Loucy (cell line): ENCODE measurements at regions not wholly inside any gene's neighbourhood (a gene's known extent, or its start where the extent isn't known, plus 50 kb on each side); places are given as distances from the start of the nearest gene placed in this dataset.
"Not testable (repeated sequence)": the region's sequence is repeated elsewhere in the genome, so short reads cannot be mapped to it uniquely, and the experiment has no call there.

ENCODE experiments used
- H2AFZ ChIP-seq: fragments of 200-600 bp; sonication (generic); 2 replicates; pipeline ENCODE4 v1.6.0; 2016; ENCODE audit warnings: antibody characterized with exemption, mild to moderate bottlenecking, low read length, moderate library complexity
- H3F3A ChIP-seq: fragments of 200-600 bp; 2 replicates; pipeline ENCODE4 v1.6.0; 2016; ENCODE audit warnings: antibody characterized with exemption, low read depth, mild to moderate bottlenecking
- H3K27me3 ChIP-seq: fragments of 200-600 bp; sonication (generic); 2 replicates; pipeline ENCODE4 v1.6.1; 2014; ENCODE audit warnings: low read length, mild to moderate bottlenecking; ENCODE audit not compliant: insufficient read depth, poor library complexity, severe bottlenecking
- H3K36me3 ChIP-seq: fragments of 200-600 bp; sonication (generic); 2 replicates; pipeline ENCODE4 v1.6.1; 2016; ENCODE audit warnings: low read length; ENCODE audit not compliant: insufficient read depth
- H3K4me1 ChIP-seq: fragments of 200-600 bp; sonication (generic); 2 replicates; pipeline ENCODE4 v1.5.1; 2014; ENCODE audit warnings: low read length, mild to moderate bottlenecking; ENCODE audit not compliant: insufficient read depth, poor library complexity, severe bottlenecking
- H3K4me2 ChIP-seq: fragments of 200-600 bp; sonication (generic); 2 replicates; pipeline ENCODE4 v1.6.0; 2014; ENCODE audit warnings: antibody characterized with exemption, low read length, low read depth, mild to moderate bottlenecking; ENCODE audit not compliant: poor library complexity, severe bottlenecking
- H3K4me3 ChIP-seq: fragments of 200-600 bp; sonication (generic); 2 replicates; pipeline ENCODE4 v1.5.1; 2014; ENCODE audit warnings: low read length, mild to moderate bottlenecking, mixed read lengths; ENCODE audit not compliant: poor library complexity, severe bottlenecking
- H3K79me2 ChIP-seq: fragments of 200-600 bp; sonication (generic); 2 replicates; pipeline ENCODE4 v1.6.1; 2014; ENCODE audit warnings: low read length; ENCODE audit not compliant: insufficient read depth
- H3K9ac ChIP-seq: fragments of 200-600 bp; sonication (generic); 2 replicates; pipeline ENCODE4 v1.6.0; 2014; ENCODE audit warnings: mild to moderate bottlenecking, low read depth, low read length, moderate library complexity; ENCODE audit not compliant: poor library complexity, severe bottlenecking
- H3K9me2 ChIP-seq: fragments of 200-600 bp; sonication (generic); replicated peaks from 2 replicates; pipeline ENCODE4 v1.6.1; 2016; ENCODE audit warnings: low read depth, low read length, mixed read lengths
- H3K9me3 ChIP-seq: fragments of 200-600 bp; sonication (generic); 2 replicates; pipeline ENCODE4 v1.6.1; 2014; ENCODE audit warnings: mild to moderate bottlenecking, antibody characterized with exemption, low read length, low read depth; ENCODE audit not compliant: insufficient read depth
- H4K20me1 ChIP-seq: fragments of 200-600 bp; sonication (generic); 2 replicates; pipeline ENCODE4 v1.6.0; 2014; ENCODE audit warnings: antibody characterized with exemption, low read length, mild to moderate bottlenecking; ENCODE audit not compliant: insufficient read depth, poor library complexity, severe bottlenecking

DNA sequence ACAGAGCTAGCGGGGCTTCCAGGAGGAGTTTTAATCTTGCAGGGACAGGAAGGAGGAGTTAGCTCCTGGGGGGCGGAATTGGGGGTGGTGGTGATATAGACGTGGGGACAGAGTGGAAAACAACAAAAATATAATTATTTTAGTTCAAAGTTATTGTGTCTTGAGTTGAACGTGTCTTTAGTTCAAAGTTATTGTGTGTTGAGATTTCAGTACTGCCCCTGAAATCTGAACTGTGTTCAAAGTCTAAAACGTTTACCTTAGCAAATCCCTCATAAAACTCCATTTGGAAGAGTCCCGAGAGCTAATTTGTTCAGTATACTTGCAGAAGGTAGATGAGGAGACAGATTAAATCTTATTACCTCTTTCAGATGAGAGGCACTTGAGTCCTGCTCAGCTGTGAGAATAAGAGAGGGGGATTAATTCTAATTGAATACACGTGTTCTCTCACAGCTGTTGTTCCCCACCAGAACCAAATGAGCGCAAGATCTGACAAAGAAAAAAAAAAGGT lies 132.4 kb upstream of the ALDH3B2 start:
- H3K79me2 ChIP-seq, H3K9me3 ChIP-seq, H3K4me1 ChIP-seq, H3K27me3 ChIP-seq, H3F3A ChIP-seq, H3K36me3 ChIP-seq, H4K20me1 ChIP-seq, H3K9me2 ChIP-seq: not testable (repeated sequence)
- Histone ChIP-seq H3K9ac (peak overlapping the region; percentile 39), H2AFZ (peak overlapping the region; percentile 64; the same call in 1 of the 2 replicates), H3K4me3 (peak overlapping the region; percentile 73), H3K4me2 (peak overlapping the region; percentile 72)

DNA sequence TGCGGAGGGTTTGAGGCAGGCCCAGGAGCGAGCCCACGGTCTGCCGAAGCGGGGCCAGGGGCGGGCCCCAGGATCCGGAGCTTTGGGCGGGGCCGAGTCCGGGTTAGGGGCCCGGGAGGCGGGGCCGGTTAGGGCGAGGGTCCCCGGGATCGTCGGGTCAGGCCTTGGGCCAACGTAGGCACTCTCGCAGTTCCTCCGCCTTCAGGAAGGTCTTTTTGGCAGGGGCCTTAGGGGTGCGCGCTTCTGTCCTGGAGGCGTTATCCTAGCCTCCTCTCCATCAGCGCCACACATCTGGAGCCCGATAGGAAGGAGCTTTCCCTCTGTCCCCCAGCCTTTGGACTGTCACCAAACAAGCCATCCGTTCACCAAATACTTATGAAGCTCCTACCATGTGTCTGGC lies 131.8 kb upstream of the ALDH3B2 start:
- H3K79me2 ChIP-seq, H4K20me1 ChIP-seq, H3K27me3 ChIP-seq, H3K36me3 ChIP-seq, H3K9me3 ChIP-seq, H3K4me1 ChIP-seq, H3F3A ChIP-seq, H3K9me2 ChIP-seq: not testable (repeated sequence)
- peak overlapping the region; percentile 64; the same call in 1 of the 2 replicates for H2AFZ ChIP-seq
- H3K4me2 ChIP-seq = peak overlapping the region; percentile 72
- H3K9ac ChIP-seq = peak overlapping the region; percentile 39
- peak overlapping the region; percentile 73 for H3K4me3 ChIP-seq

DNA sequence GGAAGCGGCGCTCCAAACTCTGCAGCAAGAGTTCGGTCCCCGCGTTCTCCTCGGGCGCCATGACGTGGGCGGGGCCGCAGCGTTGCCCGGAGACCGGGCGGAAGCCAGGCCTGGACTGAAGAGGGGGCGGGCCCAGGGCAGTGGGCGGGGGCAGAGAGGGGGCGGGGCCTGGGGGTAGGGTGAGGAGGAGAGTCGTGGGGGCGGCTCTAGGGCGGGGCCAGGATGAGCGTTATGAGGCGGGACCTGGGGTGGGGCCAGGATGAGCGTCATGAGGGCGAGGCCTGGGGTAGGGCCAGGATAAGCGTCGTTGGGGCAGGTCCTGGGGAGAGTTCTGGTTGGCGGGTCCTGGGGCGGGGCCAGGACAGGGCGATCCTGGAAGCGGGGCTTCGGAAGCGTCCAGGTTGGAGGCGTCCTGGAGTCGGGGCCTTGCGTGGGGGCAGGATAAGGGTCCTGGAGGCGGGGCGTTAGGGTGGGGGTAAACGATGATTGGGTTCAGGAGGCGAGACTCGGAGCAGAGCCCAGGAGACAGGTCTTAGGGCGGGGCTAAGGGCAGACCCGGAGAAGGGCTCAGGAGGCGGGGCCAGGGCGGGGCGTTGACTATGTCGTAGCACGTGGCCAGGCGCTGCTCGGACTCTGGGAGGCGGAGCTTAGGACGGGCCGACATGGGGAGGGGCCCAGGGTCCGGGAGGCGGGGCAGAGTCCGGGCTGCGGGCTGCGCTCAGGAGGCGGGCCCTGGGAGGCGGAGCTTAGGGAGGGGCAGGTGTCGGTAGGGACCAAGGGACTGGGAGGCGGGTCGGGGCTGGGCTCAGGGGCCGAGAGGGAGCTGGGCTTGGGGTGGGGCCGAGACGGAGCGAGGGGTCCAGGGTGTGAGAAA lies 131.1 kb upstream of the ALDH3B2 start:
- H3K4me1 ChIP-seq, H3K9me2 ChIP-seq, H3K27me3 ChIP-seq, H3K36me3 ChIP-seq, H3K9me3 ChIP-seq, H3K79me2 ChIP-seq, H3F3A ChIP-seq, H4K20me1 ChIP-seq: not testable (repeated sequence)
- H3K4me3 ChIP-seq = peak overlapping the region; percentile 92
- peak overlapping the region; percentile 81 for H3K4me2 ChIP-seq
- peak overlapping the region; percentile 99 for H2AFZ ChIP-seq
- peak overlapping the region; percentile 85 for H3K9ac ChIP-seq

DNA sequence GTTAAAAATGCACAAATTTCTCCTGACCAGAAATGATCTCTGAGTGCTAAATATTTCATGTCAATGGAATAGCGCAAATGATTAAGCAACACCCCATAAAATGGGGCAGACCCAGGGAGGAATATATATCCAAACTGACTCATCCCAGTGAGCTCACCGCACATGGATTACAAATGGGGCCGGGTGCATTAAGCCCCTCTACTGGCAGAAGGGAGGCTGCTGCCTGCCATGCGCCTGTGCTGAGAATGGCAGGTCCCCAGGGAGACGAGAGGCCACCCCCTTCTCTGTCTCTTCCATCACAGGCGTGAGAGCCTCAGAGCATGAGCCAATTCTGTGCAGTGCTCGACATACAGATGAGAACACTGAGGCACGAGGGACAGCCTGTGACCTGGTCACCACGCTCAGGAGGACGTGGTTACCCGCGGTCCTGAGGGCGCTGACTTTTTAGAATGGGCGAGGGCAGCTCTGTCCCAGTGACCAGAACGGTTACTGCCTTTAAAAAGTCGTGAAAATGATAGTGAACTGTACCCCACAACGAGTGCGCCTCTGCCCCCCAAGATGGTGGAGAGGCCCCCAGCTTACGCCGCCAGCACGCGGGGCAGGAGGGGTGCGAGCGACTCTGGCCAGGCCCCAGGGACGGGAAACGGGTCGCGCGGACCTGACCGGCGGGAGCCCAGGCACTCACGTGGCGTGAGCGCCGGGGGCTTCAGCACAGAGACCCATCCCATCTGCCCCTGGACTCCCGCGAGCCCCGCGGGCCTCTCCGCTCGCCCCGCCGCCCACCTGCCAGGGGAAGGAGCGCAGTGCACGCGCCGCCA lies 130.2 kb upstream of the ALDH3B2 start:
- Histone ChIP-seq H3K4me2 (peak overlapping the region; percentile 81), H2AFZ (peak overlapping the region; percentile 99), H3K4me3 (peak overlapping the region; percentile 92), H3K9ac (peak overlapping the region; percentile 85)
- not testable (repeated sequence) for H3K79me2 ChIP-seq, H3K9me3 ChIP-seq, H4K20me1 ChIP-seq, H3K36me3 ChIP-seq, H3K9me2 ChIP-seq, H3F3A ChIP-seq, H3K27me3 ChIP-seq, H3K4me1 ChIP-seq

DNA sequence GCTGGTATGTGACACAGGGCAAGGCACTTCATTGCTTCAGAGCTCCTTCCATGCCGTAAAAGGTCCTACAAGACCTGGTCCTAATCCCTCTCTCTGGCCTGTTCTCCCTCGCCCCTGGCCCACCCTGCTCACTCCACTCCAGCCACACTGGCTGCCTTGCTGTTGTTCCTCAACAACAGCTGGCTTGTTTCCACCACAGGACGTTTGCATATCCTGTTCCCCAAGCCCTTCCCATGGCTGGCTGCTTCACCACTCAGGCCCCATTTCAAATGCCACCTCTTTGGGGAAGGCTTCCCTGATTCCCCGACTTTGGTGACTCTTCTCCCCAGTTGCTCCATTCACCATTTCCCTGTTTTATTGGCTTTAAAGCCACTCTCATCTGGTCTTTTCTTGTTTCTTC lies 129.1 kb upstream of the ALDH3B2 start:
- H3K4me1 ChIP-seq, H3F3A ChIP-seq, H3K9me3 ChIP-seq, H3K9ac ChIP-seq, H3K4me2 ChIP-seq, H4K20me1 ChIP-seq, H3K4me3 ChIP-seq, H3K36me3 ChIP-seq, H3K79me2 ChIP-seq, H3K9me2 ChIP-seq, H2AFZ ChIP-seq, H3K27me3 ChIP-seq: not testable (repeated sequence)

DNA sequence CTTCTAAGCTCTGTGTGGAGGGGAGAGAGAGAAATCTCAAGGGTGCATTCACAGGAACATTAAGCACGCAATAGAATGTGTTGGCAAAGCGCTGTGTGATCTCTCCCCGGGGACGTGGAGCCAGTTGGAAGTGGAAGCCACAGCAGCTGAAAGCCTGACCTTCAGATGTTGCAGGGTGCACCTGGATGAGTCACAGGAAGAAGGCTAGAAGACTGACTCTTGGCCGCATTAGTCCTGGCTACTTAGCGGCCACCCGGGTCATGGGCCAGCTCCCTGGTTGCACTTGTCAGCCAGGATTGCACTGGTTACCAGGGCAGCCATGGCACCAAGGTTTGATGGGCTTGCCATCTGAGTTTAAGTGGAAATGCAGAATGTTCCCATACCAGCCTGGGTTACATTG lies 128.6 kb upstream of the ALDH3B2 start:
- not testable (repeated sequence) for H3K9me3 ChIP-seq, H3K27me3 ChIP-seq, H2AFZ ChIP-seq, H3K36me3 ChIP-seq, H3K4me3 ChIP-seq, H3F3A ChIP-seq, H3K9me2 ChIP-seq, H3K4me1 ChIP-seq, H3K9ac ChIP-seq, H3K4me2 ChIP-seq, H3K79me2 ChIP-seq, H4K20me1 ChIP-seq

DNA sequence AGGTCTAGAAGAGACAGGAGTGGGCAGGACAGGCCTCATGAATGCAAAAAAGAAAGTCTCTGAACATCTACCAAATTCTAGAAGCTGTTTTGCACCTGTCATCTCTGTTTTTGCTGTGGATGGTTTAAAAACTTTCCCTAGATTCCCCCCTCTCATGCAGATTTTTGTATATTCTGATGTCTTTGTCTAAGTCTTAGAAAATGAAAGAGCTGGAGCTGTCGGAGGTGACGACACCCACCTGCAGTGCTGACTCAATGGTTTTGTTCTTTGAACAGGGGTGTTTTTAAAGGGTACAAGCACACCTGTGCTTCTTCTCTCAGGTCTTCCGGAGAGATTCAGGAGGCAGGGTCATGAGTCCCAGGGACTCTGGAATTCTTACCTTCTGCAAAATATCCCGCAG lies 128.2 kb upstream of the ALDH3B2 start:
- not testable (repeated sequence) for H3K36me3 ChIP-seq, H3K9ac ChIP-seq, H3K27me3 ChIP-seq, H3K4me3 ChIP-seq, H3K4me2 ChIP-seq, H4K20me1 ChIP-seq, H3K79me2 ChIP-seq, H3K4me1 ChIP-seq, H2AFZ ChIP-seq, H3F3A ChIP-seq, H3K9me2 ChIP-seq, H3K9me3 ChIP-seq
